ENCODE measurements at regions not wholly inside any gene's neighbourhood (a gene's known extent, or its start where the extent isn't known, plus 50 kb on each side); places are given as distances from the start of the nearest gene placed in this dataset.
A peak's percentile ranks its signal among the peaks of the same experiment; 100 is the strongest.

- intact Hi-C loops (cut with DNase I): loop anchor here (10.0 kb wide), 1 partner anchor 255 kb away; no protein-coding TSS in a partner anchor
- no peak for DNase-seq
- peak; percentile 52 for ATAC-seq (ENCODE audit: poor library complexity)
Measured at GRCh38 chr15:70559265-70560239, 203.8 kb downstream of the UACA start.

GRCh38 chr15:70558406-70559264 lies 204.7 kb downstream of the UACA start:
- ATAC-seq (ENCODE audit: poor library complexity) (no peak), DNase-seq (no peak)
- intact Hi-C loops (cut with DNase I): no loop called here

- ATAC-seq (ENCODE audit: poor library complexity): no peak
- intact Hi-C loops (cut with DNase I): no loop called here
- no peak for DNase-seq
Measured at GRCh38 chr15:70557521-70558258, 205.7 kb downstream of the UACA start.

GRCh38 chr15:70556779-70557178 lies 206.6 kb downstream of the UACA start:
- DNase-seq: no peak

GRCh38 chr15:70556151-70556741 lies 207.1 kb downstream of the UACA start:
- intact Hi-C loops (cut with DNase I): no loop called here
- DNase-seq (no peak), ATAC-seq (ENCODE audit: poor library complexity) (no peak)

More at GRCh38 chr15:70556779-70557178, 206.6 kb downstream of the UACA start:
- ATAC-seq (ENCODE audit: poor library complexity): no peak
- intact Hi-C loops (cut with DNase I): no loop called here

- no peak for ATAC-seq (ENCODE audit: poor library complexity)
- DNase-seq: no peak
- intact Hi-C loops (cut with DNase I): no loop called here
Measured at GRCh38 chr15:70555713-70556112, 207.6 kb downstream of the UACA start.

- intact Hi-C loops (cut with DNase I): no loop called here
- no peak for DNase-seq
Measured at GRCh38 chr15:70547846-70548487, 215.4 kb downstream of the UACA start.

GRCh38 chr15:70545526-70545925 lies 217.8 kb downstream of the UACA start:
- DNase-seq (no peak), ATAC-seq (ENCODE audit: poor library complexity) (no peak)
- intact Hi-C loops (cut with DNase I): no loop called here

More at GRCh38 chr15:70547846-70548487, 215.4 kb downstream of the UACA start:
- no peak for ATAC-seq (ENCODE audit: poor library complexity)

- intact Hi-C loops (cut with DNase I): no loop called here
- no peak for DNase-seq
- no peak for ATAC-seq (ENCODE audit: poor library complexity)
Measured at GRCh38 chr15:70541511-70541910, 221.8 kb downstream of the UACA start.

- no peak for DNase-seq
- intact Hi-C loops (cut with DNase I): no loop called here
- no peak for ATAC-seq (ENCODE audit: poor library complexity)
Measured at GRCh38 chr15:70539912-70540530, 223.3 kb downstream of the UACA start.

GRCh38 chr15:70539409-70539808 lies 223.9 kb downstream of the UACA start:
- DNase-seq (no peak), ATAC-seq (ENCODE audit: poor library complexity) (no peak)
- intact Hi-C loops (cut with DNase I): no loop called here

- DNase-seq (no peak), ATAC-seq (ENCODE audit: poor library complexity) (no peak)
- intact Hi-C loops (cut with DNase I): no loop called here
Measured at GRCh38 chr15:70538278-70538677, 225.1 kb downstream of the UACA start.

GRCh38 chr15:70535955-70536338 lies 227.4 kb downstream of the UACA start:
- ATAC-seq (ENCODE audit: poor library complexity): no peak
- intact Hi-C loops (cut with DNase I): no loop called here
- no peak for DNase-seq

GRCh38 chr15:70535071-70535954 lies 228.0 kb downstream of the UACA start:
- no peak for ATAC-seq (ENCODE audit: poor library complexity)
- intact Hi-C loops (cut with DNase I): no loop called here
- DNase-seq: no peak

GRCh38 chr15:70533931-70534742 lies 229.2 kb downstream of the UACA start:
- intact Hi-C loops (cut with DNase I): no loop called here
- ATAC-seq (ENCODE audit: poor library complexity): no peak
- DNase-seq: no peak

All from Right ventricle myocardium superior (tissue), 1 donor.